ENCODE measurements at regions not wholly inside any gene's neighbourhood (a gene's known extent, or its start where the extent isn't known, plus 50 kb on each side); places are given as distances from the start of the nearest gene placed in this dataset.
"Not testable (repeated sequence)": the region's sequence is repeated elsewhere in the genome, so short reads cannot be mapped to it uniquely, and the experiment has no call there.

DNA sequence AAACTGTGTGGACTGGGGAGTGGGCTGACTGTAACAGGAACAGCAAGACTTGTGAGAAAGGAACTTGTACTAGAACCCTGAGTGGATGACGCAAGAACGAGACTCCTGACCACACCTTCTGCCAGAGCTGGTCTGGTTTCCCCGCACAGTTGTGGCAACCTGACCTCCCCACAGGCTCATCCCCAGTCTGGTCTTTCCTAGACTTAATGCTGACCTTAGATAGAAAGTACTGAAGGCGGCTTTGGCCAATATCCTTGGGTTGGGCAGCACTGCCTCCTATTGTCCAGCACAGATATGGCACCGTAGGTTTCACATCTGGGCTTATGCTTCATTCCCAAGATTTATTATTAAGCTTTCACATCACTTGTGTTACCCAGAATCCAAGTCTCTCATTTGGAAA lies 137.8 kb upstream of the FRG1 start:
- no peak for DNase-seq

DNA sequence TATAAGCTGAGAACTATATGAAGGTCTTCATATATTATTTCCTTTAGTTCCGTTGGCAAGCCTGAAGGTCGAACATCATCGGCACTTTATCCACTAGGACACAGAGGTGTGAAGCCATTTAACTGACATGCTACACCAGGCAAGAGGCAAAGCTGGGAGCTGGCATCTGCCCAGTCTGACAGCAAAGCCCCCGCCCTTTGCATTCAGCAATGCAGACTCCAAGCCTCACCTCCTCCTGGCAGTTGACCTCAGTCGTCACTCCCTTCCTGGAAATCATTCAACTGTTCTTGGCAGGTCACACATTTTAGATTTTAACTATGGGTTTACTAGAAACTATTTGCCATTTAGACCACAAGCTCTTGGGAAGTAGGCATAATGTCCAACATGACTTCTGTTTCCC lies 135.8 kb upstream of the FRG1 start:
- DNase-seq = no peak

DNA sequence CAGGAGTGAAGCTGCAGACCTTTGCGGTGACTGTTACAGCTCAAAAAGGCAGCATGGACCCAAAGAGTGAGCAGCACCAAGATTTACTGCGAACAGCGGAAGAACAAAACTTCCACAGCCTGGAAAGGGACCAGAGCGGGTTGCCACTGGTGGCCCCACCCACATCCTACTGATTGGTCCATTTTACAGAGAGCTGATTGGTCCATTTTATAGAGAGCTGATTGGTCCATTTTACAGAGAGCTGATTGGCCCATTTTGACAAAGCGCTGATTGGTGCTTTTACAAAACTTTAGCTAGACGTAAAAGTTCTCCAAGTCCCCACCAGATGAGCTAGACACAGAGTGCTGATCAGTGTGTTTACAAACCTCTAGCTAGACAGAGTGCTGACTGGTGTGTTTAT lies 134.2 kb upstream of the FRG1 start:
- DNase-seq = no peak

DNA sequence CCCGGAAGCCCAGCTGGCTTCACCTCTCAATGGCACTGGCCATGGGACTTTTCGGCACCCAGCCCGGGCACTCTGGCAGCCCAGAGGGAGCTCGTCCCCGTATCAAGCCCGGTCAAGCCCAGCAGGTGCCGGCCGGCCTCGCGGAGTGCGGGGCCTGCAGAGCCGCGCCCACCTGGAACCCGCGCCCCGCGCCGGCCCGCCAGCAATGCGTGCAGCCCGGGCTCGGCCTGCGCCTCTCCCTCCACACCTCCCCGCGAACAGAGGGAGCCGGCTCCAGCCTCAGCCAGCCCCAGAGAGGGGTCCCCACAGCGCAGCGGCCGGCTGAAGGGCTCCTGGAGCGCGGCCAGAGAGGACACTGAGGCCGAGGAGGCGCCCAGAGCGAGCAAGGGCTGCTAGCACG lies 133.6 kb upstream of the FRG1 start:
- DNase-seq = no peak

DNA sequence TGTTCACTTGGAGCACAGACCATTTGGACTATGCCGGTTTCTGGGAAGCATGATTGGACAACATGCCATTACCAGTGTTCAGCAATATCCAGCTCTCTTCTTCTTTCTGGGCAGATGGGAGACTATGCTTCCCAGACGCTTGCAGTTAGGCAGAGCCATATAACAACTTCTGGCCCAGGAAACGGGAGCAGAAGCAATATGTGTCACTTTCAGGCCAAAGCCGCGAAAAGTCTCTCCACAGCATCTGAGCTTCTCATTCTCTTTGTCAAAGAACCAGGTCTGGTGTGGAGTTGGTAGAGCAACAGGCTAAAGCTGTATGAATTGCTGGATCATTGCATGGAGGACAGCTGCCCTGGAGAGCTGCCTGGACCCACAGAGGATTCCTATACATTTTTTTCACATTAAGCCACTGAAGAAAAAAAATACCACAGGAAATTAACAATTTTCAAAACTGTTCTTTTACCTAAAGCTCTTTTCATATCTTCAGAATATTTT lies 131.4 kb upstream of the FRG1 start:
- no peak for DNase-seq

DNA sequence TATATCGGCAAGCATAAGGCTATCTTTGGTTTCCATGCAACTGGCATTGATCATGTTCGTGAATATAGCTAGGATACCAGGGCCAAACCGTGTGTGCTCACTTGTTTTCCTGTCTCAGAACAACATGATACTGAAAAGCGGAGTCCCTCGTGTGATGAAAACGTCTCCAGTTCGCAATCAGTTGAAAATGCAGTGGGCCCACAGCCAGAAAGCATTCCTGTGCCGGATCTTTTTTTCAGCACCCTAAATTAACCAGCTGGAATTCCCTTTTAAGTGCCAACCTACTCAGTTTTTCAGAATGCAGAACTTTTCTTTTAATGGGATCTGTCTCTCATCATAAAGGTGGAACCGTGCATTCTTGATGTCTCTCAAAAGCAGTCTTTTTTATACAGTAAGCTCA lies 130.8 kb upstream of the FRG1 start:
- no peak for DNase-seq

DNA sequence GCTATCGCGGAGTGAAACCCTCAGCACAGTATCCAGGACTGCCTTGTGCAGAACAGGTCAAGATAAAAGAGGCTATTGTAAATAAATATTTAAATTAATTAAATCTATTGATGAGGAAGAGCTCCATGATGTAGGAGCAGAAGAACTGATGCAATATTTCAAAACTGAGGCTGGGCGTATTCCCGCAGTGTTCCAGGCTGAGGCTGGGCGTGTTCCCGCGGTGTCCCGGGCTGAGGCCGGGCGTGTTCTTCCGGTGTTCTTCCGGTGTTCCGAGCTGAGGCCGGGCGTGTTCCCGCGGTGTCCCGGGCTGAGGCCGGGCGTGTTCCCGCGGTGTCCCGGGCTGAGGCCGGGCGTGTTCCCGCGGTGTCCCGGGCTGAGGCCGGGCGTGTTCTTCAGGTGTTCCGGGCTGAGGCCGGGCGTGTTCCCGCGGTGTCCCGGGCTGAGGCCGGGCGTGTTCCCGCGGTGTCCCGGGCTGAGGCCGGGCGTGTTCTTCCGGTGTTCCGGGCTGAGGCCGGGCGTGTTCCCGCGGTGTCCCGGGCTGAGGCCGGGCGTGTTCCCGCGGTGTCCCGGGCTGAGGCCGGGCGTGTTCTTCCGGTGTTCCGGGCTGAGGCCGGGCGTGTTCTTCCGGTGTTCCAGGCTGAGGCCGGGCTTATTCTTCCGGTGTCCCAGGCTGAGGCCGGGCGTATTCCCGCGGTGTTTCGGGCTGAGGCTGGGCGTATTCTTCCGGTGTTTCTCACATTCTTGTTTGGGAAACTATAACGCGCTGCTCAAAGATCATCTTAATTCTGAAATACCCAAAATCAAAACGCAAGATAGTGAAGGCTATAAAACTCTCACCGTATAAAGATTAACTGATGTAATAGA lies 130.1 kb upstream of the FRG1 start:
- not testable (repeated sequence) for DNase-seq

DNA sequence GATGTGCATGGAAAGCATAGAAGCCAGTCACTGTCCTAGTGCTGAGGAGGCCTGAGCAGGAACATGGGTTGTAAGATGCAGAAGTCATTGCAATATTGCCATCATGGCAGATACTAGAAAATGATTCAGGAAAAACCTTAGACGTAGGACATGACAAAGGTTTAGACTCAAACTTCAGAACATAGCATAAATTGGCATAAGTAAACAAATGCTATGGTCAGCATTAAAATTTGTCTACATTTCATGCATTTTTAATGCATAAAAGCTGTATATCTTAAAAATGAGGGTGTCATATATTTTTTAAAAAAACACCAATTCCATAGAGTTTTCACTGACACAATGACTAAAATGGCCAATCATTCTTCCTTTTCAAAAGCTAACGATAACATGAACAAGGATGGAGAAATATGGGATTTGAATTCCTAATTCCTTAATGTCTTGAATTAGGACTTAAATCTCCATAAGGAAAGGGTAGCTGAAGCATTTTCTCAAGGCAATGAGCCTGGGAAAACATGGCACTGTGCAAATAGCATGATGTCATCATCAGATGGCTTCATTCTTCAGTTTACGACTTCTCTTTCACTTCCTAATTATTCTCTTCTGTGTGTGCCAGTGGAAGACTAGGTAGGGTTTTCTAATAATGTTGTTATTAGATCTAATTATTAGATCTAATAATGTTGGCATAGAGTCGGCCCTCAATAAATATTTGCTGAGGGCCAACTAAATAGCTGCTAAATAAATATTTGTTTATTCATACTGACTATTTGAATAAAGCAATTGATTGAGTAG lies 125.1 kb upstream of the FRG1 start:
- no peak for DNase-seq

DNA sequence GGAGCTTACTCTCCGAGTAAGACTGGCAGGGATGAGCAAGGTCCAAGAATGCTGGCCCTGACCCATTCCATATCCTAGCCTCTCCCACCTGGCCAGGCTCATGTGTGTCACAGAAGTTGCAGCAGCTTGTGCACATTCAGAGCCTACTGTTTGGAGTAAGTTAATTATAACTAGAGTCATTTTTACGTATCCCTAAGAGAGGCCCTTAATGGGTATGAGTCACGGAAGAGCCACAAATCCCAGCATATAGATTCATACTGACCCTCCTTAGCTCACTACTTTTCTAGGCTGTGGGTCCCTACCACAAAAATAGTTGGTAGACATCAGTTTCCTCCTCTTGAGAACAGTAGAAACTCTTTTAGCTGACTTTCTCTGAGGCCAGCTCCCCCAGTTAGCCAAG lies 118.3 kb upstream of the FRG1 start:
- DNase-seq = no peak

DNA sequence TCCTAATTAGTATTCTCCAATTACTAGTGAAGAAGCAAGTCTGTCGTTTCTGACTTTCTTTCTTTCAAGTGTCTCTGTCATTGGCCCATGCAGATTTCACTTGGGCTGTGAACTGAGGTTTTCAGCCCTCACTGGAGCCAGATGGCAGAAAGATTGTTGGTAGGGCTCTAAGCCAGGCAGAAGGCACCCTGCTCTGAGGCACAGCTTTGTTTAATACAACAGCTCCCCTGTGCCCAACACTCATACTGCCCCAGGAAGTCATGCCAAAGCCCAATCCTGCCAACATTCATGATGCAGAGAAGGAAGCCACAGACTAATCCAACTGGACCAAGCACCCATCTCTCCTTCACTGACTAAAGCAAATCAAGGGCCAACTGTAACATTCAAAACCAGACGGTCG lies 117.1 kb upstream of the FRG1 start:
- DNase-seq = no peak

DNA sequence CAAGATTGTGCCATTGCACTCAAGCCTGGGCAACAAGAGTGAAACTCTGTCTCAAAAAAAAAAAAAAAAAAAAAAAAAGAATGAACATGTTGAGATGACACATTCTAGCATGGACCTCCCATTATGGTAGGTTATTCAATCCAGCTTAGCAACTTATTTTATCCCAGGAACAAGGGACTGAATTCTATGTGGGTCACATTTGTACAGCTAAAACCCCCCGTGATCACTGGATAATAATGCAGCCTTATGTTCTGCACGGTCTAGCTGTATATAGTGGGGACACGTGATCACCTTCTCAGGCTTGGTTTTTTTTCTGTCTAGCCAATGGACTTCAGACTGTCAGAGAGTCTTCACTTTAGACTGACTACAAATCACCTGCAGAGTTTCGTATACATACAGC lies 115.2 kb upstream of the FRG1 start:
- DNase-seq = no peak

DNA sequence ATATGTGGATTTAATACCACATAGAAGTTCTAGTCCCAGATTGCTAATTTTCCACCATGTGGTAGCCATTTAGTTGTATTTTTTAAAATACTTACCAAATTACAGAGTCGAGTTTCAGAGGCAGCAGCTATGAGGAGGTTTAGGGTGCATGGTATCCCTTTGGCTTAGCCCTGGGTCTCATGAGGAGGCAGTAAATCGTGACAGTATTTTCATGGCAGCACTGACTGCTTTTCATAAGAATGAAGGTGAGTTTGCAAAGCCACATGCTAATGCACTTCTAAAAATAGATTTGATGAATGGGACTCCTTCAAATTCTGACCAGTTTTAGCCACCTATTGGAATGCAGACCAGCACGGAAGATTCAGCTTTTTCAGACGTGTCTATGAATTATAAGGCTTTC lies 114.0 kb upstream of the FRG1 start:
- no peak for DNase-seq

DNA sequence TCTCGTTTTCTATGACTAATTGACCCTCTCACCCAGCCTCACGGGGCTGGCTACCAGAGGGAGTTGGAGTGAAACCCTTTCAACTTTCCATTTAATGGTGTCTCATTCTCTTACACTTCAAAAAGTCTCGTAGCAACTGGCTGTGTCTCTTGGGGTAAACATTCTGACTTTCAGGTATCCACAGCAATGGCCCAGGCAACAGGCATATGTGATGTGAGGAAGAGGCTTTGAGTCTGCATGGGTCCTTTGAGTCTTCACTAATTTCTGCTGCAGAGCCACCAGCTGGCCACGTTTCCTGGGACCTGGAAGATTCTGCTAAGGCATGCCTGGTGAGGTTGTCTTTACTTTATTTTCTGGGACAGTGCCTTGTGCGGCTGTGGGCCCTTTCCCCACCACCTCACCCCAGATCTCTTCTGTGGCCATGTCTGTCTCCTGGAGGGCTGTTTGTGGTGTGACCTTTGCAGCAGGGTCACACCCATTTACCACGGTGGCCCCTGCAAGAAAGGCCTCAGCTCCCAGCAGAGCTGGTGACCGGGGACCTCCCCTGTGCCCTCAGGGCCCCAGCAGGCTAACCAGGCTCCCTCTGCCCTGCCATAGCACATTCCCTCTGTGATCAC lies 112.5 kb upstream of the FRG1 start:
- DNase-seq = no peak

DNA sequence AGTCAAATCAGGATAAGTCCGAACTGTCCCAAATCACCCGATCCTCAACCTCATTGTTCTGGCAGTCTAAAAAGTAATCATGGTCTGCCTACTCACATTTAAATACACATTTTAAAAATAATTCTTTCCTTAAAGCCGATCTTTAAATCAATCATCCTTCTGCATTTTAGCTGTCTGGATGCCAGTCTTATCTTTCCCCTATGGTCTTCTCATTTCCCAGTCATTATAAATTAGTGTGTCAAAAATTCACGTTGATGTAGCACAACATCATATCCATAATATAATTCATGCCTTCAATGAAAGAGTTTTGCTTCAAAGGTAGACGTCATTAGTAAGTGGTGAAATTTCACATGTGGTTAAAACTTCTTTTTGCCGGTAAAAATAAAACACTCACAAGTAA lies 108.1 kb upstream of the FRG1 start:
- DNase-seq = no peak

DNA sequence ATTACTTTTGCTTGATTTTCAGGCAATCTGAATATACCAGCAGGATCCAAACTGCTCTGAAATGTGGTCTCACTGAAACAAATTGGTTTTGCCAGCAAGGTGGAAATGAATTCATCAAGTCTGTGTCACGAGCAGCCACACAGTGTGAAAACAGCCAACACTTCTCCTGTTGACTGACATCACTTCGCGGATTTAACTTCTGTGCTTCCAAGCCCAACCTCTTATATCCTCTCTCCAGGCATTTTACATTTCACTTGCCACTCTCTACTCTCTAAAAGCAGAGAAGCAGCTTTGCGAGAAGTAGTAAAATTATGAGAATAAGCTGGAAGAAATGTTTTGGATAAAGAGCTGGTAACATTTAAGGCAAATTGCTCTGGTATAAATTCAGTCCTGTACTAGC lies 106.1 kb upstream of the FRG1 start:
- DNase-seq = no peak

DNA sequence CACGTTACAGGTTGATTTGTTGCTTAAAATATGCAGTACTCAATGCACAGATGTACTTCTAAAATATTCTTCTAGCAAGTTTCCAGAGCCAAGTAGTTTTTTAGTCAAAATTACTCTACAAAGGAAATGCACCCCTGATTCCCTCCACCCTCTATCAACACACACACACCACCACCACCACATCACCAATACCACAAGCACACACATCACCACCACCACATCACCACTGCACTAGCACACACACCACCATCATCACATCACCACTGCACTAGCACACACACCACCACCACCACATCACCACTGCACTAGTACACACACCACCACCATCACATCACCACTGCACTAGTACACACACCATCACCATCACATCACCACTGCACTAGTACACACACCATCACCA lies 105.2 kb upstream of the FRG1 start:
- DNase-seq = no peak

DNA sequence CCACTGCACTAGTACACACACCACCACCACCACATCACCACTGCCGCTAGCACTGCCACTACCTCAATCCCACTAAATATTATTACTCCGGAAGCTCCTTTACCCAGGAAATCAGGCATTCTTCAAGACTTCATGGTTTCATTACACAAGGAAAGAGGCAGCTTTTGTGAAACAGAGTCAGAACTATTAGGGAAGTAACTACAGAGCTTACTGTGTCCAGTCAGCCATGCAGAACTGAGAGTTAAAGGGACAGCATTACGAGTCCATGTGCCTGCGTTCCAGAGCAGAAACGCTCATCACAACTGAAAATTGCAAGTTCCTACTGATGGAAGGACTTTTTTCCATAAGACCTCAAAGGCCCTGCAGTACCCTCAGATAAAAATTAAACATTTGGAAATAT lies 103.2 kb upstream of the FRG1 start:
- no peak for DNase-seq

DNA sequence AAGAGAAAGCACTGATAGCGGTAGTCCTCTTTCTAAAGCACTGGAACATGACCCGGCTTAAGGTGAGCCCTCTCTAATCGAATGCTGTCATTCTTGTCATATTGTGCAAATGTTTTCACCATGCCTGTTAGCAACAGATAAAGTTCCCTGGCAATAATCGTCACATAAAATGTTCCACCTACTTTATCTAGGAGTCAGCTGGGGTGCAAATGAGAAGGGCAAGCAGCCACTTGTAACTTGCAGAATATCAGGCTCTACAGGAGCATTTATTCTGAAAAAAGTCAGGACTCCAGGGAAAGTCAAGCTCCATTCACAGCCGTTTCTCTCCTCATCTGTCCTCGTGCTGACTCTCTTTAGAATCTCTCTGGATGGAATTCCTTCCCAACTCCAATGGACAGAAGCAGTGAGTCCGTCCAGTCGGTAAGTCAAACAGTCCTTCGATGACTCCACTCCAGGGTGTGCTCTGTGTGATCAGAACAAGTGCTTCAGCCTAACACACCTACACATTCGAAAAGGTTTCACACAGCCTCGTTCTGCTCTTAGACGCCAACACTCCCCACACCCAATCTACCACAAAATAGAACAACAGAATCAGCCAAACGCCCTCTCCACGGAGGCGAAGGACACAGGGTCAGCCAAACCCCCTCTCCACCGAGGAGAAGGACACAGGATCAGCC lies 101.7 kb upstream of the FRG1 start:
- no peak for DNase-seq

DNA sequence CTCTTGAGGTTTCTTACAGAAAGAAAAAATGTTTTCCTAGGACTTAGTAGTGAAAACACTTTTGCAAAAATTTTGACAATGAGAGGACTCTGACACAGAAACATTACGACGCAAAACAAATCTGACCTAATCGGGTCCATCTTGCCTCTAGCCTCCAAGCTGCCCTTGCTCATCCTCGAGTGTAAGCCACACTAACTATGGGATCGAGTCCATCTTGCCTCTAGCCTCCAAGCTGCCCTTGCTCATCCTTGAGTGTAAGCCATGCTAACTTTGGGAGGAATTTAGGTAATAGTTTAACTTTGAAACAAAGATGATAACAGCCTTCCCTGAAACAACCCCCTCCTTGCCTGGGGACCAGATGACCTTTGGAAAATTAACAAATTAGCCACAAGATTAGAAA lies 100.3 kb upstream of the FRG1 start:
- DNase-seq = no peak

DNA sequence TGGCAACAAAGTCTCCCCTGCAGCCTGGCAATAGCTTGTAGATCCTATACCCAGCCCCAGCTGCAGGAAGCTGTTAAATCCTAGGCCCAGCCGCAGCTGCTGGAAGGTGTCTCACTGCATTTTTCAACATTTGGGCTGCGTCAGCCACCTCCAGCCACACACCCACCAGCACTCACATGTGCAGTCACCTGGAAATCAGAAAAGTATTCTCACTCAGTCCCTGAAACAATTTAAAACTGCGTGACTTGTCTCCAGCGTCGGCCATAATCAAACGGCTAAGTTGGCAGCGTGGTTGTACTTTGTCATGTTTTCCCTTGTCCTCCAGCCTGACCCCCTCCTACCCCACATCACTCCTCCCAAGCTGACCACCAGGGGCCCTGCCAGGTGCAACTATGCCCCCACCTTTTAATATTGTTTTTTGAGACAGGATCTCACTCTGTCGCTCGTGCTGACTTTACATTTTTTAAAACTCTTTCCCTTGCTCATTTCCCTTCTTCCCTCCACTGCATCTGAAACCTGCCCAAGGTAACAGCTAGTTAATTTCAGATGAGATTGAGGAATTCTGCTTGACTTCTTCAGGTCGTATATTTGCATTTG lies 97.2 kb upstream of the FRG1 start:
- DNase-seq = no peak

DNA sequence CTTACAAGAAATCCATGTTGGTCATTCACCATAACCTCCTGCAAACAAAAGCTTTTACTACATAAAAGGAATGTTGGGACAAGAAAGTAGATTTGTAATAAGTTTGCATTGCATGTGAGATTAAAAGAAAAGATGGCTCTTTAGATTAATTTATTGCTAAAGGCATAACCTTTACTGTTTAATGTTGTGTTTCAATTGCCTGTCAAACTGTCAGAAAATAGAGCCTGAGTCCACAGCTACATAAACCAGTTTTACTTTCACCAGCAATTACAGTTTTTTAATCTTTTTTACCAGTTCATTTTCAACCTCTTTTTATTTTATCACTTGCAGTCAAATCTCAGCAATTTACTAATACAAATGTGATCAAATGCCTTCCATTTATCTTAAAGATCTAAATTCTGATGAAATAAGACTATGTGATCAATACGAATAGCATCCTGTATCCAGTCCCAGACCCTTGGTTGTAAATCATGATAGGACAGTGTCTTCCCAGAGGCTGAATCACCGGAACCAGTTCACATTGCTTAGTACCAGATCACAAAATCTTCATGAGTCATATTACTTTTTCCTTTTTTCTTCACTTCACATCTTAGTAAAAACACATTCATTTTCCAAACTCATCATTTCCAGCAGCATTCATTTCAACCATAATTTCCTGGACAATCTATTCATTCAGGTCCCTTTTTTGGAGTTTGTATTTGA lies 95.4 kb upstream of the FRG1 start:
- DNase-seq = no peak

DNA sequence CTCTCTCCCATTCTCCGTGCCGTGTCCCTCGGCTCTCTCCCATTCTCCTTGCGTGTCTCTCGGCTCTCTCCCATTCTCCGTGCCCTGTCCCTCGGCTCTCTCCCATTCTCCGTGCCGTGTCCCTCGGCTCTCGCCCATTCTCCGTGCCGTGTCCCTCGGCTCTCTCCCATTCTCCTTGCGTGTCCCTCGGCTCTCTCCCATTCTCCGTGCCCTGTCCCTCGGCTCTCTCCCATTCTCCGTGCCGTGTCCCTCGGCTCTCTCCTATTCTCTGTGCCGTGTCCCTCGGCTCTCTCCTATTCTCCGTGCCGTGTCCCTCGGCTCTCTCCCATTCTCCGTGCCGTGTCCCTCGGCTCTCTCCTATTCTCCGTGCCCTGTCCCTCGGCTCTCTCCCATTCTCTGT lies 94.6 kb upstream of the FRG1 start:
- DNase-seq = not testable (repeated sequence)
